GM12873 (cell line): ENCODE measurements at regions not wholly inside any gene's neighbourhood (a gene's known extent, or its start where the extent isn't known, plus 50 kb on each side); places are given as distances from the start of the nearest gene placed in this dataset.

Experiments used
- TF ChIP-seq, protein P1 (sequence below): IDR thresholded peaks from 2 replicates; pipeline ENCODE4 v1.5.1; 2012; ENCODE audit warnings: low read depth, mild to moderate bottlenecking, moderate library complexity, low read length, control low read depth; ENCODE audit not compliant: insufficient read depth; ENCODE audit errors: missing control alignments

DNA sequence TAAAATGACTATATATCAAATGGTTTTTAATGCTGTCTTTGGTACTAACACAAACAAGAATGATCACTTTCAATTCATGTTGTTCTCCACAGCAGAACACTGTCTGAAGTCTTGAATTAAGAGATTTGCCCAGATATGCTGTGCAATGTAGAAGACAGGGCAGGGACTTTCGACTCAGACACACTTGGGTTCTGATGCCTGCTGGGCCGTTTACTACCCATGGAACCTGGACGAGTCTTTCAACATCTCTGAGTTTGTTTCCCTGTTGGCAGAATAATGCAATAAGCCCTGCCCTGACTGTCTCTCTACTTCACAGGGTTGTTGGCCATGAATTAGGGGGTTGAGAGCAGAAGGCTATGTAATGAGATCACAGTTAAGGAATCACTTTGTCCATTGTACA lies 162.6 kb upstream of the TMPO start:
- TF ChIP-seq, protein P1, sequence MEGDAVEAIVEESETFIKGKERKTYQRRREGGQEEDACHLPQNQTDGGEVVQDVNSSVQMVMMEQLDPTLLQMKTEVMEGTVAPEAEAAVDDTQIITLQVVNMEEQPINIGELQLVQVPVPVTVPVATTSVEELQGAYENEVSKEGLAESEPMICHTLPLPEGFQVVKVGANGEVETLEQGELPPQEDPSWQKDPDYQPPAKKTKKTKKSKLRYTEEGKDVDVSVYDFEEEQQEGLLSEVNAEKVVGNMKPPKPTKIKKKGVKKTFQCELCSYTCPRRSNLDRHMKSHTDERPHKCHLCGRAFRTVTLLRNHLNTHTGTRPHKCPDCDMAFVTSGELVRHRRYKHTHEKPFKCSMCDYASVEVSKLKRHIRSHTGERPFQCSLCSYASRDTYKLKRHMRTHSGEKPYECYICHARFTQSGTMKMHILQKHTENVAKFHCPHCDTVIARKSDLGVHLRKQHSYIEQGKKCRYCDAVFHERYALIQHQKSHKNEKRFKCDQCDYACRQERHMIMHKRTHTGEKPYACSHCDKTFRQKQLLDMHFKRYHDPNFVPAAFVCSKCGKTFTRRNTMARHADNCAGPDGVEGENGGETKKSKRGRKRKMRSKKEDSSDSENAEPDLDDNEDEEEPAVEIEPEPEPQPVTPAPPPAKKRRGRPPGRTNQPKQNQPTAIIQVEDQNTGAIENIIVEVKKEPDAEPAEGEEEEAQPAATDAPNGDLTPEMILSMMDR, result no peak

DNA sequence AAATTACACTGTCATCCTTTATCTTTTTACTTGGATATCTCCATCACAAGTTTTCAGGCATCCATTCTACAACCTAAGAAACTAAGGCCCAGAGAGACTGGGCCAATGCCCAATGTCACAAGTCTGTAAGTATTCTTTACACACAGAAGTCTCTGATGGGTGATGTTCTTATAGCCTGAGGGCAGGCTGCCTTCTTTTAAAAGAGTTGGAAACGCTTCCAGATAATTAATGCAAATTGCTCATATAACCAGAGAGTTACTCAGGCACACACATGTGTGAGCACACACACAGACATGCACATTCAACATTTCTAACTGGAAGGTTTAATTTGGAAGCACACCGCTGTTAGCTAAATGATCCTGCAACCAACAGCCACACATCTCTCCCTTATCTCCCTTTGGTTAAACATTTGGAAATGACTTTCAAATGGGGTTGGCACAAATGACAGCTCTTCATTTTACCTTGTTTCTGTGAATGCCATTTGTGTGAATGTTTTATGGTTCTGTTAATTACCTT lies 160.8 kb upstream of the TMPO start:
- TF ChIP-seq, protein P1, result no peak

DNA sequence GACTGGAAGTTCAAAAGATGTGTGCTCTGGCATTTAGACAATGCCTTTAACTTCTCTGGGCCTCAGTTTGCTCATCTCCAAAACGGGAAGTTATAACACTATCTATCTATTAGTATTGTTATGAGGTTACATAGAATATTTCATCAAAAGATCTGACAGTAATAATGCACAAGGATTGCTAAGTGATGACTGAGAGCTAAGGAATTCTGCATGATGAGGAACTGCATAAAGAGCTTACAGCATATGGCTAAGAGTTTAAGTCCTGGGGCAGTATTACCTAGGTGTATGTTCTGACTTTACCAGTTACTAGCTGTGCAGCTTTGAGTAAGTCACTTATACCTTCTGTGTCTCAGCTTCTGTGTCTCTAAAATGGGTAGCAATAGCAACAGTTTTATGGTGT lies 160.1 kb upstream of the TMPO start:
- TF ChIP-seq, protein P1, result no peak

DNA sequence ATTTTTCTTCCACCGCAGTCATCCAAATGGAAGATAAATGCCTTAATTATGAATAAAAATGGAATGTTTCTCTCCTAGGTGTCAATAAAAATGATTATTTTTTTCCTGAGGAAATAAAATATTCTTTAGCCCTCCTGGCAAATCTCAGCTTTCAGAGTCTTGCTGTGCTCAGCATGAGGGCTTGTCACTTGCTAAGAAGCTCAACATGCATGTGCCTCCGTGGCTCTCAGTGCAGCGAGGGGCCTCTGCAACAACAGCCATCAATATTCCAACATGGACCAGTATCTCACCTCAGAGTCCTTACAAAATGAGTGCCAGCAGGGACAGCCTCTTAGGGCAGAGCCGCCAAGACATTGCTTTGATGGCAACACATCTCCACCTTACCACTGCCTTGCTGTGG lies 159.5 kb upstream of the TMPO start:
- TF ChIP-seq, protein P1, result no peak

DNA sequence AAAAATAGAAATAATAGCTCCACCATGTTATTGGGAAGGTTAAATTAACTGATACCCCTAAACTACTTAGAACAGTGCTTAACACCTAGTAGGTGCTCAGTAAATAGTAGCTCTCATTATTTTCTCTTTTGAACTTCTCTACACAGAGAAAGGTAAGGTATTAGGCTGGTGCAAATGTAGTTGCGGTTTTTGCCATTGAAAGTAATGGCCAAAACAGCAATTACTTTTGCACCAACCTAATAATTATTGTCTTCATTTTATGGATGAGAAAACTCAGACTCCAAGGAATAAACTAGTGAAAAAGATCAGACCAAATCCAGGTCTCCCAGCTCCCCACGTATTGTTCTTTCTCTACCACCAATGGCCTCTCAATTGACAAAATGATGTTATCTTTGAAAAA lies 157.2 kb upstream of the TMPO start:
- TF ChIP-seq, protein P1, result no peak

DNA sequence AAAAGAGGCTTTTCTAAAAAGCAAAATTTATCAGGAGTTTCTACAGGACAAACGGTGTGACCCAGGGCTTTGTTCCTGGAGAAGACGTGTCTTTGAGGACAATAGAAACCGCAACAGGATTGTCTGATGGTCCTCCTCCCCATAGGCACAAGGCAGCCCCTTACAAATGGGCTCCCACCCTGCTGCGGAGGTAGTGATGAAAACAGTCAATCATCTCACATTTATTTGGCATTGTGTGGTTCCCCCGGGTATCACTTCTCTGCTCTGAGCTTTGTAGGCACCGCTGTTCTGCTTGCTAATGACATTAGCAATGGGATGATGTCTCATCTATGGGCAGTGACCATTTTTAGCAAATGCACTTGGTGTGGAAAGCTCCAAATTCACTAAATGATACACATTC lies 155.5 kb upstream of the TMPO start:
- TF ChIP-seq, protein P1, result no peak

DNA sequence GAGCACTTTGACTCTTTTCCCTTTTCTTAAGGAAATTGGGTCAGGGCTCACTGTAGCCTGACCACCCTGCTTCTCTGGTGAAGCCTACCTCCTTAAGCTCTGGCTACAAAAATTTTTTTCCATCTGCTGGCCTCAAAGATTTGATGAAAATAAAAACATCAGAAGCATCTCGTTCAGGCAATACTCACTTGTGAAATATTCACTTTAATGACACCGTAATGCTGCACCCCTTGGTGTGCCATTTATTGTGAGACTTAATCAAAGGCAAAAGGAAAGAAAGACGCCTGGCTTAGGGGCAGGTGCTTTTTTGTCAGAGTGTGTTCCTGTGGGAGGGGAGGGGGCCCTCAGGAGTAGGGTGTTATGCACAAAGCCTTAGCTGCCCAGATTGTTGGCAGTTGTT lies 155.0 kb upstream of the TMPO start:
- TF ChIP-seq, protein P1, result no peak
